ENCODE measurements at regions not wholly inside any gene's neighbourhood (a gene's known extent, or its start where the extent isn't known, plus 50 kb on each side); places are given as distances from the start of the nearest gene placed in this dataset.
"Not testable (repeated sequence)": the region's sequence is repeated elsewhere in the genome, so short reads cannot be mapped to it uniquely, and the experiment has no call there.

DNA sequence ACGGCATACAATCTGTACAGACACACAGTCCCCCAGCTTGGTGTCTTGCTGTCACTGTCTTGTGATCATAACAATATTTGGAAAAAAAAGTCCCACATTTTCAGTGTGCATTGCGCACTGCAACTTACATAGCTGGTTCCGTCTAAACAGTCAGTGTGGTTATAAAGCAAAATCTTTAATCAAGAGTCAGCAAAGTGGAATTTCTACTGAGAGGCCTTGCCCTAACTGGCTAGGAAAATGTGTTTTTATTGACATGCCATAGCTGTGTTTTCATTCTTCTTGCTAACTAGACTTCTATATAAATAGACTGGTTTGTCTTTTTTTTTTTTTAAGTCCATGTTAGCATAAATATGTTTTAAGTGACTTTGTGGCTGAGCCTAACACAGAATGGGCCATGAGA, 174.8 kb downstream of the POLR2M start:
- no peak for DNase-seq (ENCODE audit: low spot score)

DNA sequence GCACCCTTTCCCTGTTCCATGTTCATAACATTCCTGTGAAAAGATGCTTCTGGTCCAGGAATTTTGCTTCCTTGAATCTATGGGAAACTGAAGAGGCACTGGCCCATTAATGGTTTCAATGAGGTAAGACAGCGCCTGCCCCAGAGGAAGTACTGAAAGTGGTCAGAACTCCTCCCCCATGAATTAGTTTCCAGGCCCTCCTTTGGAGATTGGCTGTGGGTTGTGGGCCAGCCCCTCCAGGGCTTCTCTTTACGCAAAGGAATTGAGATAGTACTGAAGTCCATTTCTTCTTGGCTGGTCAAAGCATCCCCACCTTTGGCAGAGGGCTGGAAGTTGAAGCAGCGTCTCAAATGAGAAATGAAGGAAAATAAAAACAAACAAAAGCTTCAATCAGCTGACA, 175.5 kb downstream of the POLR2M start:
- no peak for DNase-seq (ENCODE audit: low spot score)

- no peak for DNase-seq (ENCODE audit: low spot score)
Measured at GRCh38 chr15:57883701-57884100, 177.2 kb downstream of the POLR2M start.

- no peak for DNase-seq (ENCODE audit: low spot score)
Measured at GRCh38 chr15:57884936-57885335, 178.4 kb downstream of the POLR2M start.

GRCh38 chr15:57885435-57885834, 178.9 kb downstream of the POLR2M start:
- no peak for DNase-seq (ENCODE audit: low spot score)

DNA sequence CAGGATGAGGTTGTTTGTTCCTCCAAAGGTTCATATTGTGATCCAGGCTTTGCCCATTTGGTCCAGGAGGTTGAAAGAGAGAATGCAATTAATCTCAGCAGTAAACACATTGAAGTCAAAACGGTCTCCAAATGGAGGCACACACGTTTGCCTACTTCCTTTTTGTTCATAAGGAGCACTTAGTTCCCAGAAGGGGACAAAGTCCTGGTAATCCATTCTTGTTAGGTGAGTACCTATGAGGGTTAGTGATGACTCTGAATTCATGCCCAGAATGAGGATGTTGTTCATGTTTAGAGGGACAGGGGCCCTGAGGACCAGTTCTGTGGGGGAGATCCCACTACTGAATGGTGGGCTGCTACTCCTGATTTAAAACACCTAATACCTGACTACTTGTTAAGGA, 177.7 kb downstream of the ALDH1A2 start:
- no peak for DNase-seq (ENCODE audit: low spot score)

GRCh38 chr15:57890351-57890750, 175.2 kb downstream of the ALDH1A2 start:
- no peak for DNase-seq (ENCODE audit: low spot score)

DNA sequence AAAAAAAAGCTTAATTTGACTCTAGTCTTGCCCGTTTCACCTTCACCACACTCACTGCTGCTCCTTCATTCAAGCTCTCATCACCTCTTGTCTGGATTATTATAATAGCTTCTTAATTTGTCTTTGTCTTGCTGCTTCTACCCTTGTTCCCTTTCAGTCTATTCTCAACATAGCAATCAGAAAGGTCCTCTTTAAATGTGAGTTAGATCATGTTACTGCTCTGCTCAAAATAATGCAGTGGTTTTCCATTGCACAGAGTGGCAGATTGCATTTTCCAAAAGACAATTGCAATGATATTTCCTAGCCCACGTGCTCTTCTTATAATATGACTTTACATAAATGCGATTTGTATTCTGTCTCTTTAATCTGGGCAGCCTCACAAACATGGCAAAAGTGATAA, 174.6 kb downstream of the ALDH1A2 start:
- no peak for DNase-seq (ENCODE audit: low spot score)

DNA sequence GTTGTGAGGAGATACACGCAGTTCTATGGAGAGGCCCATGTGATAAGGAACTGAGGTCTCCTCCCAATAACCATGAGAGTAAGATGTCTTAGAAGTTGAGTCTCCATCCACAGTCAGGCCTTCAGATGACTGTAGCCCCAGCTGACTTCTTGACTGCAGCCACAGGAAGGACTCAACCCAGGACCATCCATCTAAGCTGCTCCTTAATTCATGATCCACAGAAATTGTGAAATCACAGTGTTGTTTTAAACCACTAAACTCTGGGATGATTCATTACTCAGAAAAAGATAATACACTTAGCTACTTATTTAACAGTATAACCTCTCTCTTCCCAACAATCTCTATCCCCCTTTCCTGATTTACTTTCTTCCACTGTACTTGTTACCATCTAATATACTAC, 173.3 kb downstream of the ALDH1A2 start:
- no peak for DNase-seq (ENCODE audit: low spot score)

DNA sequence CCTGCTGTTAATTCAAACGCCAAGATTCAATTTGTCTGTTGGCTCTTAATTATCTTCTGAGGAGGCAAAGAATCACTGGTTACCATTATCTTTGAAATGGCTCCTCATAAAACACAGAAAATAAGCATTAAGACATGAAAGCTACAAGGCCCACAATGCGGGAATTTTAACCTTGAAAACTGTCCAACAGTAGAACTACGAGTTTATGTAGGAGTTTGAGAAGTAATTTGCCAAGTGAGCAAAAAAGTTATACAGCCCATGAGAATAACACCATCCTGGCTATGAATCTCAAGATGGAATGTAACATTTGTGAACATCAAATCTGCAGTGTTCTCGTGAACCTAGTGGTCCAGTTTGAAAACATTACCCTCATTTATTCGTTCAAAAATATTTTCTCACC, 172.5 kb downstream of the ALDH1A2 start:
- no peak for DNase-seq (ENCODE audit: low spot score)

- no peak for DNase-seq (ENCODE audit: low spot score)
Measured at GRCh38 chr15:57895291-57895690, 170.2 kb downstream of the ALDH1A2 start.

DNA sequence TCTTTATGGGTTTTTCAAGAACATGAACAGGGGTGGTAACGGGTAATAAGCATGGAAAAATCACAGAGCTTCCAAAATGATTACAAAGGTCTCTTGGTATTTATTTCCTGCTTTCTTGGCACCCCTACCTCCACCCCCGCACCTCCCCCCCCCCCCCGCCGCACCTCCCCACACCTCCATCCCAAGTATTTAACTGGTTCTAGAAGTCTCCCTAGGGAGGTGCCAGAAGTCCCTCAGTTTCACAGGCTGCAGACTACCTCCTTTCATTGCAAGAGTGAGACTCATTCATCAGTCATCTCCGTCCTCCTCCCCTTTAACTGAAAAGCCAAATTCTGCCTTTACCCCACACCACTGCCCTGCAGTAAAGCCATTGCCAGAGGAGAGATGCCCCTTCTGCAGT, 169.4 kb downstream of the ALDH1A2 start:
- DNase-seq (ENCODE audit: low spot score), result no peak

GRCh38 chr15:57896899-57897298, 168.6 kb downstream of the ALDH1A2 start:
- DNase-seq (ENCODE audit: low spot score), result not testable (repeated sequence)

GRCh38 chr15:57897870-57898269, 167.6 kb downstream of the ALDH1A2 start:
- DNase-seq (ENCODE audit: low spot score), result no peak

GRCh38 chr15:57902155-57902554, 163.4 kb downstream of the ALDH1A2 start:
- DNase-seq (ENCODE audit: low spot score), result no peak

Measured in hepatic stellate cell (primary cell).